ENCODE measurements at regions not wholly inside any gene's neighbourhood (a gene's known extent, or its start where the extent isn't known, plus 50 kb on each side); places are given as distances from the start of the nearest gene placed in this dataset.

GRCh38 chr6:9937031-9937763 is 477.7 kb downstream of the TFAP2A start:
- no peaks in the 10 kb centered on the region for H3K36me3 Mint-ChIP-seq (ENCODE audit: low read depth)
- no peak overlapping the region for H3K4me3 Mint-ChIP-seq
- no peaks in the 10 kb centered on the region for H3K27me3 Mint-ChIP-seq

GRCh38 chr6:9936551-9936950 is 478.3 kb downstream of the TFAP2A start:
- Mint-ChIP-seq H3K4me3 (no peak overlapping the region), H3K27me3 (no peaks in the 10 kb centered on the region), H3K4me1 (no peaks in the 10 kb centered on the region), H3K27ac (no peak overlapping the region), H3K36me3 (ENCODE audit: low read depth) (no peaks in the 10 kb centered on the region), H3K9me3 (peaks cover 2% of the 10 kb centered on the region)
- ATAC-seq (replicated peaks): no peak

More at GRCh38 chr6:9937031-9937763, 477.7 kb downstream of the TFAP2A start:
- H3K27ac Mint-ChIP-seq: no peak overlapping the region
- H3K4me1 Mint-ChIP-seq: no peaks in the 10 kb centered on the region
- ATAC-seq (replicated peaks): no peak
- H3K9me3 Mint-ChIP-seq: peaks cover 5% of the 10 kb centered on the region

GRCh38 chr6:9933677-9934076 is 481.2 kb downstream of the TFAP2A start:
- Mint-ChIP-seq H3K27ac (no peak overlapping the region), H3K27me3 (no peaks in the 10 kb centered on the region), H3K36me3 (ENCODE audit: low read depth) (no peaks in the 10 kb centered on the region), H3K4me3 (no peak overlapping the region), H3K9me3 (no peaks in the 10 kb centered on the region), H3K4me1 (no peaks in the 10 kb centered on the region)
- ATAC-seq (replicated peaks): no peak

GRCh38 chr6:9927275-9927674 is 487.6 kb downstream of the TFAP2A start:
- ATAC-seq (replicated peaks): no peak

DNA sequence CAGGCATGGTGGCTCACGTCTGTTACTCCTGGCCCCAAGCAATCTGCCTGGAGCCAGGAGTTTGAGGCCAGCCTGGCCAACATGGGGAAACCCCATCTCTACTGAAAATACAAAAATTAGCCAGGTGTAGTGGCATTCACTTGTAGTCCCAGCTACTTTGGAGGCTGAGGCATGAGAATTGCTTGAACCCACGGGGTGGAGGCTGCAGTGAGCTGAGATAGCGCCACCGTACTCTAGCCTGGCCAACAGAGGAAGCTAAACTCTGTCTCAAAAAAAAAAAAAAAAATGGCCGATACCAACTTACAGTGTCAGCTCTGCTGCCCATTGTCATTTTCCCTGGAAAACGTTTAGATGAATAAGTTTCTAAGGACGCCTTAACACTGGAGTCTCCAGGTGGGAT is 489.9 kb downstream of the TFAP2A start:
- no peak for ATAC-seq (replicated peaks)
- H3K27me3 Mint-ChIP-seq: no peaks in the 10 kb centered on the region
- peaks cover 20% of the 10 kb centered on the region for H3K9me3 Mint-ChIP-seq
- H3K4me3 Mint-ChIP-seq: no peak overlapping the region
- no peaks in the 10 kb centered on the region for H3K4me1 Mint-ChIP-seq
- no peaks in the 10 kb centered on the region for H3K36me3 Mint-ChIP-seq (ENCODE audit: low read depth)
- no peak overlapping the region for H3K27ac Mint-ChIP-seq

More at GRCh38 chr6:9927275-9927674, 487.6 kb downstream of the TFAP2A start:
- peaks cover 17% of the 10 kb centered on the region for H3K9me3 Mint-ChIP-seq
- no peaks in the 10 kb centered on the region for H3K27me3 Mint-ChIP-seq
- no peak overlapping the region for H3K27ac Mint-ChIP-seq
- no peak overlapping the region for H3K4me3 Mint-ChIP-seq
- H3K4me1 Mint-ChIP-seq: no peaks in the 10 kb centered on the region
- H3K36me3 Mint-ChIP-seq (ENCODE audit: low read depth): no peaks in the 10 kb centered on the region

- Mint-ChIP-seq H3K36me3 (ENCODE audit: low read depth) (no peaks in the 10 kb centered on the region), H3K9me3 (peaks cover 14% of the 10 kb centered on the region), H3K27ac (no peak overlapping the region), H3K4me3 (no peak overlapping the region), H3K27me3 (no peaks in the 10 kb centered on the region), H3K4me1 (no peaks in the 10 kb centered on the region)
- no peak for ATAC-seq (replicated peaks)
These were observed 493.5 kb downstream of the TFAP2A start for GRCh38 chr6:9921366-9921765.

DNA sequence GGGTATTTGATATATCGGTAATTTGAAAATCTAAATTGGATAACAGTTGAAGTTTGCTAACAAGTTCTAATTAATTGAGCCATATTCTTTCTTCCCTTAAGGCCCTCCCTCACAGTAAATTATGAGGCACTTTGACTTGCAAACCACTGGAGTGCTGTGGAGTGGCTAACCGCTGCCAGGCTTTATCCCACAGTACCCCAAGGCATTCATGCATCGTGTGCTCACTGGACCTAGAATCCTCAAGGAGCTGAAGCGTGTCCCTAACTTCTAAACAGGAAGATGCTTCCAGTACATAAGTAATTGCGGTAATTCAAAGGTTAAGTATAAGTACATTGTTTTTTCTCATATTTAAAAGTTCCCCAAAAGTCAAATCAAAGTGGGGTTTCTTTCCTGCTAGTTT is 499.9 kb downstream of the TFAP2A start:
- H3K4me3 Mint-ChIP-seq: no peak overlapping the region

DNA sequence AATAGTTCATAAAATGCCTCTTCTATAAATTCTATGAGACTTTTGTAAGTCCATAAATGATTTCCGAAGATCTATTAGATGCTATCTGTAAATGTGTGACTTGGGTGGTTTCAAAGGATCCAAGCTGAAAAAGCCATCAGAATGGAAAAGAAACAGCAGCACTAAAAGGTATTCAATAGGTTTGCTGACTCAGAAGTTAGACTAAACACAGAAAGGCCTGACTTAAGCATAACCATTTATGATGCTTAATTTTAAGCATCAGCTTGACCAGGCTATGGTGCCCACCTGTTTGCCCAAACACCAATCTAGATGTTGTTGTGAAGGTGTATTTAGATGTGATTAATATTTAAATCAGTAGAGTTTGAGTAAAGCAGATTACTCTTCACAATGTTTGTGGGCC is 513.5 kb downstream of the TFAP2A start:
- H3K4me3 Mint-ChIP-seq: no peak overlapping the region
- no peaks in the 10 kb centered on the region for H3K27me3 Mint-ChIP-seq
- H3K27ac Mint-ChIP-seq: no peak overlapping the region
- H3K36me3 Mint-ChIP-seq (ENCODE audit: low read depth): no peaks in the 10 kb centered on the region
- H3K4me1 Mint-ChIP-seq: no peaks in the 10 kb centered on the region
- peaks cover 4% of the 10 kb centered on the region for H3K9me3 Mint-ChIP-seq
- ATAC-seq (replicated peaks): no peak

More for the DNA sequence above, 499.9 kb downstream of the TFAP2A start:
- ATAC-seq (replicated peaks): no peak
- H3K36me3 Mint-ChIP-seq (ENCODE audit: low read depth): no peaks in the 10 kb centered on the region
- no peaks in the 10 kb centered on the region for H3K27me3 Mint-ChIP-seq
- H3K9me3 Mint-ChIP-seq: peaks cover 7% of the 10 kb centered on the region
- H3K27ac Mint-ChIP-seq: no peak overlapping the region
- H3K4me1 Mint-ChIP-seq: no peaks in the 10 kb centered on the region

DNA sequence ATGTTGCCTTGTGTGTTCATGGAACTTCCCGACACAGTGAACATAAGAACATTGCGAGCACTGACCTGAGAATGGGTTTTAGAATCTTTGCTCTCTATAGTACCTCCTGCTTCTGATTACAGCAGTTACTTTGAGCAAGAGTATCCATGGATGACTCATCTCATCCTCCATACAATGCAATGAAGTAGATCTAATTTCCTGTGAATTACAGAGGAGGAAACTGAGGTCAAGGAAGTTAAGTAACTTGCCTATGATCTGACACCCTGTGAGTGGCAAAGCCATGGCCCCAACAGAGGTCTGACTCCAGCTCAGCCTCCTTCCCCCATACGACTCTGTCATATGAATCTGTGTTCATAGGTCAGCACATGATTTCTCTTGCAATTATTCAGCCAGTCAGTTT is 518.1 kb downstream of the TFAP2A start:
- H3K27me3 Mint-ChIP-seq: no peaks in the 10 kb centered on the region
- peaks cover 4% of the 10 kb centered on the region for H3K9me3 Mint-ChIP-seq
- no peaks in the 10 kb centered on the region for H3K36me3 Mint-ChIP-seq (ENCODE audit: low read depth)
- no peak for ATAC-seq (replicated peaks)
- H3K4me3 Mint-ChIP-seq: no peak overlapping the region
- no peak overlapping the region for H3K27ac Mint-ChIP-seq
- H3K4me1 Mint-ChIP-seq: no peaks in the 10 kb centered on the region

DNA sequence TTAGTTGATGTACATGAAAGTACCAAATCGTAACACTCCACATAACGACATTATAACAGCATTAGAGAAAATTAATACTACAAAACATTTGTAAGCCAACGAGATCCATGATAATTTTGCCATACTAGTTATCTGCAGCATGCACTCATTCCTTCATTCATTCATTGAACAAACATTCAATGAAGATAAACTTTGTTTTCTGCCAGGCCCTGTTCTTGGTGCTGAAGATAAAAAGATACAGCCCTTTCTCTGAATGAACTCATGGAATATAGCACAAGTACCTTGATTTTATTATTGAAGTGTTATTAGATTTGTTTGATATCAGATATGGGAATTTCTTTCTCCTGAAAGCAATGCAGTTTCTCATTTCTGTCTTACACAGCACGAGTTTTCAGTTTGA is 524.0 kb downstream of the TFAP2A start:
- H3K27ac Mint-ChIP-seq: no peak overlapping the region
- no peaks in the 10 kb centered on the region for H3K27me3 Mint-ChIP-seq
- no peaks in the 10 kb centered on the region for H3K9me3 Mint-ChIP-seq
- H3K36me3 Mint-ChIP-seq (ENCODE audit: low read depth): no peaks in the 10 kb centered on the region
- no peak for ATAC-seq (replicated peaks)
- no peaks in the 10 kb centered on the region for H3K4me1 Mint-ChIP-seq
- H3K4me3 Mint-ChIP-seq: no peak overlapping the region

- H3K27ac Mint-ChIP-seq: no peak overlapping the region
- no peak for ATAC-seq (replicated peaks)
These were observed 524.4 kb downstream of the TFAP2A start for GRCh38 chr6:9890469-9890868.

GRCh38 chr6:9878535-9878934 is 536.3 kb downstream of the TFAP2A start:
- H3K4me3 Mint-ChIP-seq: no peak overlapping the region

More at GRCh38 chr6:9890469-9890868, 524.4 kb downstream of the TFAP2A start:
- no peaks in the 10 kb centered on the region for H3K4me1 Mint-ChIP-seq
- no peaks in the 10 kb centered on the region for H3K36me3 Mint-ChIP-seq (ENCODE audit: low read depth)
- H3K4me3 Mint-ChIP-seq: no peak overlapping the region
- H3K9me3 Mint-ChIP-seq: no peaks in the 10 kb centered on the region
- no peaks in the 10 kb centered on the region for H3K27me3 Mint-ChIP-seq

GRCh38 chr6:9875605-9876353 is 539.1 kb downstream of the TFAP2A start:
- Mint-ChIP-seq H3K4me3 (no peak overlapping the region), H3K4me1 (no peaks in the 10 kb centered on the region), H3K9me3 (peaks cover 19% of the 10 kb centered on the region), H3K27ac (no peak overlapping the region), H3K36me3 (ENCODE audit: low read depth) (no peaks in the 10 kb centered on the region), H3K27me3 (no peaks in the 10 kb centered on the region)
- ATAC-seq (replicated peaks): no peak

More at GRCh38 chr6:9878535-9878934, 536.3 kb downstream of the TFAP2A start:
- H3K27ac Mint-ChIP-seq: no peak overlapping the region
- no peak for ATAC-seq (replicated peaks)
- H3K9me3 Mint-ChIP-seq: peaks cover 29% of the 10 kb centered on the region
- no peaks in the 10 kb centered on the region for H3K27me3 Mint-ChIP-seq
- no peaks in the 10 kb centered on the region for H3K36me3 Mint-ChIP-seq (ENCODE audit: low read depth)
- H3K4me1 Mint-ChIP-seq: no peaks in the 10 kb centered on the region

- no peak for ATAC-seq (replicated peaks)
- Mint-ChIP-seq H3K9me3 (peaks cover 30% of the 10 kb centered on the region), H3K27me3 (no peaks in the 10 kb centered on the region), H3K4me3 (no peak overlapping the region), H3K4me1 (no peaks in the 10 kb centered on the region), H3K27ac (no peak overlapping the region), H3K36me3 (ENCODE audit: low read depth) (no peaks in the 10 kb centered on the region)
These were observed 552.2 kb downstream of the TFAP2A start for GRCh38 chr6:9862603-9863167.

All from activated T-helper 17 cell treated with anti-CD3 and anti-CD28 coated beads, Interleukin-2, amount 50 U/mL, for 72 hours (primary cell).